K562 (cell line): ENCODE measurements at regions not wholly inside any gene's neighbourhood (a gene's known extent, or its start where the extent isn't known, plus 50 kb on each side); places are given as distances from the start of the nearest gene placed in this dataset.

Experiments
- ATAC-seq: fragments of 200-7000 bp; cut with Tn5 transposase; 3 replicates; pipeline ENCODE4 v1.9.1; 2020; ENCODE audit warnings: moderate library complexity
- BruUV-seq: library from RNA; stranded (reverse); fragments of 400-500 nt; replicated peaks from 2 replicates; lab custom pipeline; 2021; lab: Mats Ljungman, UMichigan
- CTCF ChIA-PET: fragments of 300-600 bp; formaldehyde crosslinking; extraction: SDS; loops from one replicate; lab custom pipeline; 2021; ENCODE audit warnings: low intra/inter-chr PET ratio; lab: Yijun Ruan, JAX
- POLR2A ChIA-PET: fragments of 300-600, 350-650 bp; sonication (Branson Sonifier 250); formaldehyde crosslinking; extraction: SDS; loops from one replicate; lab custom pipeline; 2021; ENCODE audit warnings: antibody characterized with exemption, inconsistent platforms; lab: Yijun Ruan, JAX
- DNase-seq, 4 experiments: peaks; one replicate each; pipeline versions ENCODE4 v3.0.0 to v3.0.0-alpha.2; 2011 to 2018; ENCODE audit warnings: low spot score in 3 of 4, mixed read lengths in 3 of 4; ENCODE audit errors: extremely low read depth in 1 of 4
- FAIRE-seq: peaks from 2 replicates; lab custom pipeline; 2011; peaks lifted over from hg19 to GRCh38; lab: Jason Lieb, UNC
- H2AFZ ChIP-seq: 2 replicates; pipeline ENCODE4 v1.6.0; 2011; ENCODE audit warnings: low read depth, low read length, control low read depth, inconsistent platforms
- H3K27ac ChIP-seq: fragments of 200-600 bp; 3 replicates; pipeline ENCODE4 v1.8.0; 2011; ENCODE audit warnings: low read depth, mild to moderate bottlenecking, control low read depth, inconsistent platforms, low read length, moderate library complexity, mixed read lengths; ENCODE audit errors: extremely low read depth
- H3K27me3 ChIP-seq, 2 experiments: fragments of 300-600 bp in 1 of 2; 2 replicates in 1 of 2; 3 replicates in 1 of 2; pipeline versions ENCODE4 v1.6.0 to v1.8.0; 2011; ENCODE audit warnings: inconsistent platforms in 2 of 2, low read length in 2 of 2, mild to moderate bottlenecking in 1 of 2, mixed read lengths in 1 of 2, moderate library complexity in 1 of 2; ENCODE audit not compliant: control insufficient read depth in 2 of 2, insufficient read depth in 2 of 2
- H3K36me3 ChIP-seq: fragments of 300-600 bp; 3 replicates; pipeline ENCODE4 v1.8.0; 2011; ENCODE audit warnings: mild to moderate bottlenecking, low read length, inconsistent platforms; ENCODE audit not compliant: control insufficient read depth, insufficient read depth
- H3K4me1 ChIP-seq, 2 experiments: fragments of 200-600 bp in 1 of 2; replicated peaks in 1 of 2; 2 replicates in 1 of 2; 3 replicates in 1 of 2; pipeline versions ENCODE4 v1.5.1 to v1.8.0; 2011; ENCODE audit warnings: inconsistent platforms in 2 of 2, low read length in 2 of 2, mild to moderate bottlenecking in 1 of 2, mixed read lengths in 1 of 2, moderate library complexity in 1 of 2; ENCODE audit not compliant: control insufficient read depth in 2 of 2, insufficient read depth in 2 of 2
- H3K4me2 ChIP-seq: 2 replicates; pipeline ENCODE4 v1.6.1; 2011; ENCODE audit warnings: low read length, control low read depth, inconsistent platforms, mixed read lengths; ENCODE audit not compliant: insufficient read depth
- H3K4me3 ChIP-seq: fragments of 200-600 bp; sonication (generic), shearing (Covaris generic); 2 replicates; pipeline ENCODE4 v1.5.1; 2016; ENCODE audit warnings: control low read depth, inconsistent platforms
- H3K79me2 ChIP-seq: fragments of 200-600 bp; 3 replicates; pipeline ENCODE4 v1.8.0; 2011; ENCODE audit warnings: low read length, inconsistent platforms; ENCODE audit not compliant: control insufficient read depth, insufficient read depth
- H3K9ac ChIP-seq, 2 experiments: 2 replicates each; pipeline versions ENCODE4 v1.6.0 to v1.6.1; 2011; ENCODE audit warnings: low read depth in 2 of 2, low read length in 2 of 2, control low read depth in 1 of 2, inconsistent platforms in 1 of 2, mild to moderate bottlenecking in 1 of 2, mixed read lengths in 1 of 2; ENCODE audit not compliant: insufficient read depth in 1 of 2
- H3K9me1 ChIP-seq: one replicate; pipeline ENCODE4 v1.6.0; 2011; ENCODE audit warnings: inconsistent platforms, mild to moderate bottlenecking, low read length, moderate library complexity; ENCODE audit not compliant: control insufficient read depth, insufficient read depth
- H3K9me3 ChIP-seq: replicated peaks from 2 replicates; pipeline ENCODE4 v1.5.1; 2011; ENCODE audit warnings: low read depth, low read length, inconsistent platforms; ENCODE audit not compliant: control insufficient read depth, insufficient read depth
- H4K20me1 ChIP-seq: replicated peaks from 2 replicates; pipeline ENCODE4 v1.6.1; 2011; ENCODE audit warnings: low read length, inconsistent platforms, mixed read lengths; ENCODE audit not compliant: control insufficient read depth, insufficient read depth
- CTCFL ChIP-seq: IDR thresholded peaks from 2 replicates; pipeline ENCODE4 v1.6.1; 2011; ENCODE audit warnings: borderline replicate concordance, low read depth, mild to moderate bottlenecking, moderate library complexity, low read length; ENCODE audit not compliant: insufficient read depth, poor library complexity, severe bottlenecking
- FOXA1 ChIP-seq: fragments of 450-650 bp; IDR thresholded peaks from 2 replicates; pipeline ENCODE4 v1.6.1; 2016; ENCODE audit warnings: mild to moderate bottlenecking, borderline replicate concordance
- MTA2 ChIP-seq: fragments of 450-650 bp; IDR thresholded peaks from 2 replicates; pipeline ENCODE4 v1.6.1; 2016; ENCODE audit warnings: low read depth
- PHF21A ChIP-seq: fragments of 450-650 bp; IDR thresholded peaks from 2 replicates; pipeline ENCODE4 v1.6.1; 2017; ENCODE audit warnings: low read depth, borderline replicate concordance
- PHF8 ChIP-seq: fragments of 200-600 bp; sonication (generic); IDR thresholded peaks from 2 replicates; pipeline ENCODE4 v1.6.1; 2012; ENCODE audit warnings: mixed run types, mild to moderate bottlenecking, inconsistent platforms, low read length, moderate library complexity, borderline replicate concordance
- SMAD2 ChIP-seq: fragments of 150-350 bp; IDR thresholded peaks from 2 replicates; pipeline ENCODE4 v1.6.1; 2014; ENCODE audit warnings: low read depth, mild to moderate bottlenecking, low read length
- TCF7L2 ChIP-seq: fragments of 150-350 bp; IDR thresholded peaks from 2 replicates; pipeline ENCODE4 v1.6.1; 2016; ENCODE audit warnings: low read depth, mild to moderate bottlenecking, low read length, moderate library complexity
- WGBS: fragments of 100-300 bp; shearing (Covaris generic); methylation state at CpG from one replicate; pipeline ENCODE4 v1.1.6; 2016; ENCODE audit warnings: low coverage, mixed read lengths; ENCODE audit not compliant: insufficient coverage; ENCODE audit errors: missing lambda C conversion rate; 5-methylcytosine and 5-hydroxymethylcytosine counted together
- in situ Hi-C: fragments of 300-500 bp; cut with MboI; formaldehyde crosslinking; loops from 4 replicates; pipeline ENCODE4 v1.15.0; 2018; ENCODE audit warnings: inconsistent platforms, mixed read lengths
- intact Hi-C: fragments of 100-400 bp; cut with micrococcal nuclease; formaldehyde crosslinking; loops from 2 replicates; pipeline ENCODE4 v1.14.2; 2022

- no TSS peak for BruUV-seq
Observed at GRCh38 chr5:110073534-110073933, 383.8 kb downstream of the MAN2A1 start.

More at GRCh38 chr5:110073534-110073933, 383.8 kb downstream of the MAN2A1 start:
- Histone ChIP-seq H3K4me3 (no peak overlapping the region), H3K36me3 (no peaks in the 10 kb centered on the region), H3K9me1 (no peaks in the 10 kb centered on the region), H3K9ac (no peak overlapping the region), H2AFZ (no peak overlapping the region), H3K27me3 (no peaks in the 10 kb centered on the region), H3K4me1 (no peaks in the 10 kb centered on the region), H4K20me1 (no peaks in the 10 kb centered on the region), H3K4me2 (no peak overlapping the region), H3K27ac (no peak overlapping the region), H3K79me2 (no peaks in the 10 kb centered on the region), H3K9me3 (no peaks in the 10 kb centered on the region)
- ChIA-PET POLR2A (no interaction called here), CTCF (no interaction called here)
- FAIRE-seq (no peak), ATAC-seq (no peak), DNase-seq (no peak)
- in situ Hi-C loops: no loop called here
- intact Hi-C loops: no loop called here
- TF ChIP-seq FOXA1: no peak
- no peak for TF ChIP-seq SMAD2
- TF ChIP-seq PHF21A: no peak
- no peak for TF ChIP-seq MTA2
- no peak for TF ChIP-seq CTCFL
- no peak for TF ChIP-seq TCF7L2
- no peak for TF ChIP-seq PHF8
- WGBS: 0% methylated on average over 2 of the region's 2 CpGs
